Hematopoietic multipotent progenitor cell (in vitro differentiated cells): ENCODE measurements at regions not wholly inside any gene's neighbourhood (a gene's known extent, or its start where the extent isn't known, plus 50 kb on each side); places are given as distances from the start of the nearest gene placed in this dataset.

ENCODE experiments used
- DNase-seq, 3 donors: peaks; one replicate each; pipeline ENCODE4 v3.0.0-alpha.2; 2011 to 2015; ENCODE audit warnings: low read depth in 2 of 3, low spot score in 2 of 3

GRCh38 chr1:229046251-229046853, 224.6 kb upstream of the RAB4A start:
- no peak for DNase-seq

GRCh38 chr1:229047161-229047839, 223.6 kb upstream of the RAB4A start:
- no peak for DNase-seq

GRCh38 chr1:229047840-229048620, 222.9 kb upstream of the RAB4A start:
- no peak for DNase-seq

- DNase-seq = no peak
Observed at GRCh38 chr1:229048896-229049295, 222.0 kb upstream of the RAB4A start.

- no peak for DNase-seq
Observed at GRCh38 chr1:229056046-229056445, 214.9 kb upstream of the RAB4A start.

GRCh38 chr1:229058111-229058561, 212.8 kb upstream of the RAB4A start:
- DNase-seq = peak in 2 of 3 donors; percentile 23 to 40

GRCh38 chr1:229058729-229059128, 212.2 kb upstream of the RAB4A start:
- DNase-seq = peak in 1 of 3 donors; percentile 9

- peak in 1 of 3 donors; percentile 4 for DNase-seq
Observed at GRCh38 chr1:229059671-229060539, 211.0 kb upstream of the RAB4A start.

- DNase-seq = no peak
Observed at GRCh38 chr1:229062135-229062534, 208.8 kb upstream of the RAB4A start.

GRCh38 chr1:229063154-229063773, 207.6 kb upstream of the RAB4A start:
- no peak for DNase-seq

GRCh38 chr1:229064320-229065168, 206.4 kb upstream of the RAB4A start:
- no peak for DNase-seq

GRCh38 chr1:229065613-229066012, 205.3 kb upstream of the RAB4A start:
- no peak for DNase-seq

- peak in 1 of 3 donors; percentile 14 for DNase-seq
Observed at GRCh38 chr1:229066591-229066990, 204.3 kb upstream of the RAB4A start.

GRCh38 chr1:229067546-229067945, 203.4 kb upstream of the RAB4A start:
- DNase-seq = no peak

- DNase-seq = peak in 1 of 3 donors; percentile 65
Observed at GRCh38 chr1:229068270-229068987, 202.5 kb upstream of the RAB4A start.

- no peak for DNase-seq
Observed at GRCh38 chr1:229069176-229069575, 201.7 kb upstream of the RAB4A start.

GRCh38 chr1:229070168-229070567, 200.7 kb upstream of the RAB4A start:
- DNase-seq = peak in 1 of 3 donors; percentile 54

GRCh38 chr1:229073251-229073650, 197.7 kb upstream of the RAB4A start:
- no peak for DNase-seq

- DNase-seq = no peak
Observed at GRCh38 chr1:229075217-229075616, 195.7 kb upstream of the RAB4A start.
